ENCODE measurements at regions not wholly inside any gene's neighbourhood (a gene's known extent, or its start where the extent isn't known, plus 50 kb on each side); places are given as distances from the start of the nearest gene placed in this dataset.

DNA sequence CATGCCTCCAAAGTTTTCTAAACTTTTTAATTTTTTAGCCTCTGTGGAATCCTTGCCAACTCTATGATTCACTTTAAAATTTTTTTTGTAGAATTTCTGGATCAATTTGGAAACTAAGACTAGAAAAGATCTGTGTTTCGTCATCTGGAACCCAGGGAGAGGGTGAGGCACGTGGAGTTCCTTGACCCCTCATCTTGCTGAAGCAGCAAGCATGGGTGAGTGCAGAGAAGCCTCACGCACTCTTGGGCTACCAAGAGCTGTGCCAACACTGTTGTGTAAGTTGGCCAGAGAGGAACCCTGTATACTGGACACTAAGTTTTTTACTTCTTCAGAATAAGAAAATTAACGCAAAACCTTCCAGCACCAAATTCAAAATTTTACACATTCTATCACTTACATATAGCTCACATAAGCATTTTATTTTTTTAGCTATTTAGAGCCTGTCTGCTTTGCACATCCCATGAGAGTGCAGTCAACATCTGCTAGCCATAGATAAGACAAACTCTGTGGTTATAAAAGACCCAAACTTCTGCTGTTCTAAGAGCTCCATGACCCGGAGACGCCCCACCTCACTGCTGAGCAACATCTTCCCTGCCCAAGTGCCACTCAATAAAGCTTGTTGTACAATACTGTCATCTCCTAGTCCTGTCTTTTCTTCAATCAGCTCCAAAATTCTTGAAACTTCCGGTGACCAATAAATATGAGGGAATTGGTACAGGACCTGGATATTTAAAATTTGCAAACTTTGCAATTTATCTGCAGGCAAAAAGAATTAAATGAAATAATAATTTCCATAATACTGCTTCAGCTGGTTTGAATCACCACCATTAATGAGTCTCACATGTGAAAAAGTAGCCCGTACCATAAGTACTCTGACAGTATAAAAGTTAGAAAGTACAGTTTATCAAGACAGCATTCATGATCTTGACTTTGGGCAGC, 69.7 kb upstream of the ADCY2 start:
- Histone ChIP-seq H3K4me3 (ENCODE audit: low read depth, low read length) (no peak overlapping the region), H3K27ac (no peak overlapping the region), H3K36me3 (replicated peaks) (no peaks in the 10 kb centered on the region), H3K27me3 (replicated peaks) (no peaks in the 10 kb centered on the region)
- TF ChIP-seq, protein P1, sequence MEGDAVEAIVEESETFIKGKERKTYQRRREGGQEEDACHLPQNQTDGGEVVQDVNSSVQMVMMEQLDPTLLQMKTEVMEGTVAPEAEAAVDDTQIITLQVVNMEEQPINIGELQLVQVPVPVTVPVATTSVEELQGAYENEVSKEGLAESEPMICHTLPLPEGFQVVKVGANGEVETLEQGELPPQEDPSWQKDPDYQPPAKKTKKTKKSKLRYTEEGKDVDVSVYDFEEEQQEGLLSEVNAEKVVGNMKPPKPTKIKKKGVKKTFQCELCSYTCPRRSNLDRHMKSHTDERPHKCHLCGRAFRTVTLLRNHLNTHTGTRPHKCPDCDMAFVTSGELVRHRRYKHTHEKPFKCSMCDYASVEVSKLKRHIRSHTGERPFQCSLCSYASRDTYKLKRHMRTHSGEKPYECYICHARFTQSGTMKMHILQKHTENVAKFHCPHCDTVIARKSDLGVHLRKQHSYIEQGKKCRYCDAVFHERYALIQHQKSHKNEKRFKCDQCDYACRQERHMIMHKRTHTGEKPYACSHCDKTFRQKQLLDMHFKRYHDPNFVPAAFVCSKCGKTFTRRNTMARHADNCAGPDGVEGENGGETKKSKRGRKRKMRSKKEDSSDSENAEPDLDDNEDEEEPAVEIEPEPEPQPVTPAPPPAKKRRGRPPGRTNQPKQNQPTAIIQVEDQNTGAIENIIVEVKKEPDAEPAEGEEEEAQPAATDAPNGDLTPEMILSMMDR (IDR thresholded peaks at IDR 0.05; ENCODE audit: low read depth, low read length, missing control alignments): no peak
- DNase-seq: no peak
- in situ Hi-C loops (cut with HindIII; ENCODE audit: low pct_ligation_motif_present, low sequenced_read_pairs): no loop called here

DNA sequence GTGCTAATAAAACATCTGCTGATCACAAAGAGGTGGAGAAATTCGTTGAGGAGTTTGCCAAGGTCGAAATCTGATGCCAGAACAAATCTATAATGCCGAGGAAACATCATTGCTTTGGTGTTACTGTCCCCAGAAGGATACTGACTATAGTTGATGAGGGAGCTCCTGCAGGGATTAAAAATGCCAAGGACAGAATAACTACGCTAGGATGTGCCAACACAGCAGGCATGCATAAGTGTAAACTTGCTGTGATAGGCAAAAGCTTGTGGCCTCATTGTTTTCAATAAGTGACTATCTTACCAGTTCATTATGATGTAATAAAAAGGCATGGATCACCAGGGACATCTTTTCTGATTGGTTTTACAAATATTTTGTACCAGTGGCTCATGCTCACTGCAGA, 66.8 kb upstream of the ADCY2 start:
- TF ChIP-seq, protein P1 (IDR thresholded peaks at IDR 0.05; ENCODE audit: low read depth, low read length, missing control alignments): no peak
- in situ Hi-C loops (cut with HindIII; ENCODE audit: low pct_ligation_motif_present, low sequenced_read_pairs): no loop called here
- Histone ChIP-seq H3K27ac (no peak overlapping the region), H3K36me3 (replicated peaks) (no peaks in the 10 kb centered on the region), H3K4me3 (ENCODE audit: low read depth, low read length) (no peak overlapping the region), H3K27me3 (replicated peaks) (no peaks in the 10 kb centered on the region)
- no peak for DNase-seq

DNA sequence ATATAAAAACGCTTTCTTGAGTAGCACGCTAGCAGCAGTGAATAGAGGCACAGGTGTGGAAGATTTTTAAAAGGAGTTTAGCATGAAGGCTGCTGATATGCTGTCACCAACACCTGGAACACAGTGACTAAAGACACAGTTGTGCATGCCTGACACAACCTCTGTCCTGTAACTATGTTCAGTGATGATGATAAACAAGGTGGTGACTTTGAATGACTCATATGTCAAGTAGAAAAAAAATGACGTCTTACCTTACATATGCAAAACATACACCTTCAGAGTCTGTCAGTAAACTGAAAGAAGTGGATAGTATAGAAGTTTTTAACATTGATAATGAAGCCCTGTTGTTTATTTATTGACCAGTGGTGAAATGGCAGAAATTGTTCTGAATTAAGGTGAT, 66.2 kb upstream of the ADCY2 start:
- in situ Hi-C loops (cut with HindIII; ENCODE audit: low pct_ligation_motif_present, low sequenced_read_pairs): no loop called here
- H3K27me3 ChIP-seq (replicated peaks): no peaks in the 10 kb centered on the region
- TF ChIP-seq, protein P1 (IDR thresholded peaks at IDR 0.05; ENCODE audit: low read depth, low read length, missing control alignments): no peak

DNA sequence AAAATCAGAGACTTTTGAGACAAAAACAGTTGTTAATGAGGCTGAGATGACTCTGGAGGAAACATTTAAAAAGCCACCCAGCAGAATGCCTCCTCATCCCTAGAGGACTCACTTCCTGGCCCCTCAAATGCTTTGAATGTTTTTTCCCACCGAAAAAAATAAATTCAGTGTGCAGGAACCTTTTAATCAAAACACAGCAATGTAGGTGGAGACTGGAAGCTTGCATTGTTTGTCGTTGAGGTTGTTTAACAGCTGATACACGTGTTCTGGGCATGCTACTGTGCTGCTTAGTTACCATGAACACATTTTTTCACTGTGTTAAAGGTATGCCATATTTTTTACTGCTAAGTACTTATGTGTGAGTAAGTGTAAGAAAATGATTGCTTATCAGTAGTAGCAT, 65.7 kb upstream of the ADCY2 start:
- in situ Hi-C loops (cut with HindIII; ENCODE audit: low pct_ligation_motif_present, low sequenced_read_pairs): no loop called here
- no peak overlapping the region for H3K4me3 ChIP-seq (ENCODE audit: low read depth, low read length)
- H3K27ac ChIP-seq: no peak overlapping the region
- no peak for DNase-seq
- no peaks in the 10 kb centered on the region for H3K27me3 ChIP-seq (replicated peaks)
- TF ChIP-seq, protein P1 (IDR thresholded peaks at IDR 0.05; ENCODE audit: low read depth, low read length, missing control alignments): no peak
- H3K36me3 ChIP-seq (replicated peaks): no peaks in the 10 kb centered on the region

More for the DNA sequence above, 66.2 kb upstream of the ADCY2 start:
- H3K27ac ChIP-seq: no peak overlapping the region
- no peak overlapping the region for H3K4me3 ChIP-seq (ENCODE audit: low read depth, low read length)
- no peak for DNase-seq
- H3K36me3 ChIP-seq (replicated peaks): no peaks in the 10 kb centered on the region

DNA sequence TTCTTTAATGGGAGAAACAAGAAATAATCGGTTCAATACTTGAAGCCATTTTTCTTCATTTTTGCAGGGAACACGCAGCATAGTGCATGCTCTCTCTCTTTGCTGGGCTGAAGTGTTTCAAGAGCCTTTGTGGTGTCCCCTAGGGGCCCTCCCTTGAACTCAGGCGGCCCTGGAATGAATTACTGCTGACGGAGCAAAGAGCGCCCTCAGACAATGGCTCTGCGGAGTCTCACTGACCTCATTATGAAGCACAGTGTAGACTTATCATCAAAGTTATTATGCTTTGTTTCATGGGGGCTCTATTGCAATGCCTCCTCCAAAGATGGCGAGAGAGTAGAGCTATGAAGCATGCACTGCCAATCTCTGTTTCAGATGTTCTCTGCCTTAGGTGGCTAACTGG, 64.8 kb upstream of the ADCY2 start:
- H3K27ac ChIP-seq: no peak overlapping the region
- H3K27me3 ChIP-seq (replicated peaks): no peaks in the 10 kb centered on the region
- no peak overlapping the region for H3K4me3 ChIP-seq (ENCODE audit: low read depth, low read length)
- no peaks in the 10 kb centered on the region for H3K36me3 ChIP-seq (replicated peaks)
- TF ChIP-seq, protein P1 (IDR thresholded peaks at IDR 0.05; ENCODE audit: low read depth, low read length, missing control alignments): no peak
- in situ Hi-C loops (cut with HindIII; ENCODE audit: low pct_ligation_motif_present, low sequenced_read_pairs): no loop called here
- DNase-seq: no peak
